HEK293T (cell line): ENCODE measurements at regions not wholly inside any gene's neighbourhood (a gene's known extent, or its start where the extent isn't known, plus 50 kb on each side); places are given as distances from the start of the nearest gene placed in this dataset.

Experiments used
- ARNT ChIP-seq: fragments of 450-650 bp; IDR thresholded peaks from 2 replicates; pipeline ENCODE4 v1.6.1; 2017; ENCODE audit warnings: mild to moderate bottlenecking
- FOXA1 ChIP-seq: fragments of 450-650 bp; IDR thresholded peaks from 2 replicates; pipeline ENCODE4 v1.6.1; 2016; ENCODE audit warnings: mild to moderate bottlenecking
- FOXK2 ChIP-seq: fragments of 450-650 bp; IDR thresholded peaks from 2 replicates; pipeline ENCODE4 v1.6.1; 2016; ENCODE audit warnings: mild to moderate bottlenecking
- FOXM1 ChIP-seq: fragments of 450-650 bp; IDR thresholded peaks from 2 replicates; pipeline ENCODE4 v1.6.1; 2017; ENCODE audit warnings: mild to moderate bottlenecking, borderline replicate concordance
- HDGF ChIP-seq: fragments of 450-650 bp; IDR thresholded peaks from 2 replicates; pipeline ENCODE4 v1.6.1; 2017; ENCODE audit warnings: antibody characterized with exemption, borderline replicate concordance
- SP1 ChIP-seq: fragments of 450-650 bp; IDR thresholded peaks from 2 replicates; pipeline ENCODE4 v1.6.1; 2017
- SUZ12 ChIP-seq: fragments of 450-650 bp; IDR thresholded peaks from 2 replicates; pipeline ENCODE4 v1.6.1; 2016; ENCODE audit warnings: mild to moderate bottlenecking

GRCh38 chr14:98682726-98683125, 589.3 kb downstream of the BCL11B start:
- no peak for TF ChIP-seq HDGF
- TF ChIP-seq FOXK2: no peak
- TF ChIP-seq SUZ12: no peak
- TF ChIP-seq ARNT: no peak
- no peak for TF ChIP-seq FOXA1
- no peak for TF ChIP-seq SP1
- TF ChIP-seq FOXM1: no peak
